B cell (primary cell): ENCODE measurements at regions not wholly inside any gene's neighbourhood (a gene's known extent, or its start where the extent isn't known, plus 50 kb on each side); places are given as distances from the start of the nearest gene placed in this dataset.

Source experiments
- ATAC-seq: fragments of 200-7000 bp; cut with Tn5 transposase; one replicate; pipeline ENCODE4 v1.10.0; 2021; ENCODE audit warnings: low read depth, mild to moderate bottlenecking, moderate number of reproducible peaks, moderate library complexity
- CTCF ChIA-PET: fragments of 350-600 bp; sonication (Branson Sonifier 250); formaldehyde crosslinking; loops from one replicate; lab custom pipeline; 2021; ENCODE audit warnings: antibody characterized with exemption, inconsistent platforms; lab: Charles Lee
- POLR2A ChIA-PET: fragments of 350-600 bp; sonication (Branson Sonifier 250); formaldehyde crosslinking; loops from one replicate; lab custom pipeline; 2021; ENCODE audit warnings: antibody characterized with exemption; lab: Charles Lee
- DNase-seq: peaks from one replicate; pipeline ENCODE4 v3.0.0; 2013
- H2AFZ ChIP-seq: 2 replicates; pipeline ENCODE4 v1.6.1; 2012; ENCODE audit warnings: mild to moderate bottlenecking, low read depth, low read length; ENCODE audit not compliant: insufficient read depth, poor library complexity, severe bottlenecking
- H3K27ac ChIP-seq, 2 donors: 1 replicate in 1 of 2; 2 replicates in 1 of 2; pipeline ENCODE4 v1.5.1; 2012 to 2013; ENCODE audit warnings: low read length in 2 of 2, mild to moderate bottlenecking in 2 of 2, moderate library complexity in 1 of 2
- H3K27me3 ChIP-seq, 4 experiments: fragments of 200-600 bp in 1 of 4; sonication (generic) in 1 of 4; replicated peaks in 1 of 4; 1 replicate in 2 of 4; 2 replicates in 2 of 4; pipeline versions ENCODE4 v1.6.1 to v1.7.0; 2013 to 2016; ENCODE audit warnings: low read length in 3 of 4, mild to moderate bottlenecking in 2 of 4, mixed read lengths in 1 of 4, moderate library complexity in 1 of 4; ENCODE audit not compliant: insufficient read depth in 4 of 4, control insufficient read depth in 3 of 4; ENCODE audit errors: control extremely low read depth in 1 of 4
- H3K36me3 ChIP-seq, 2 experiments: replicated peaks in 1 of 2; 1 replicate in 1 of 2; 2 replicates in 1 of 2; pipeline versions ENCODE4 v1.6.1 to v1.7.1; 2013; ENCODE audit warnings: low read length in 1 of 2; ENCODE audit not compliant: insufficient read depth in 2 of 2, control insufficient read depth in 1 of 2; ENCODE audit errors: control extremely low read depth in 1 of 2, extremely low read depth in 1 of 2
- H3K4me1 ChIP-seq, 2 donors: fragments of 200-600 bp in 1 of 2; sonication (generic) in 1 of 2; 1 replicate in 1 of 2; 2 replicates in 1 of 2; pipeline versions ENCODE4 v1.5.1 to v1.6.1; 2013 to 2017; ENCODE audit warnings: low read length in 2 of 2; ENCODE audit not compliant: control insufficient read depth in 2 of 2, insufficient read depth in 2 of 2
- H3K4me2 ChIP-seq: replicated peaks from 2 replicates; pipeline ENCODE3; 2012; ENCODE audit warnings: mild to moderate bottlenecking, low read depth, low read length; ENCODE audit not compliant: poor library complexity, severe bottlenecking
- H3K4me3 ChIP-seq, 5 experiments: fragments of 200-600 bp in 1 of 5; sonication (generic) in 1 of 5; 1 replicate in 3 of 5; 2 replicates in 2 of 5; pipeline versions ENCODE4 v1.5.1 to v1.7.0; 2011 to 2016; ENCODE audit warnings: low read length in 4 of 5, mild to moderate bottlenecking in 4 of 5, low read depth in 2 of 5, control low read depth in 1 of 5, moderate library complexity in 1 of 5; ENCODE audit not compliant: insufficient read depth in 1 of 5; ENCODE audit errors: control extremely low read depth in 1 of 5, extremely low read depth in 1 of 5
- H3K79me2 ChIP-seq: fragments of 200-600 bp; sonication (generic); one replicate; pipeline ENCODE4 v1.6.0; 2016; ENCODE audit warnings: low read length; ENCODE audit not compliant: control insufficient read depth, insufficient read depth
- H3K9ac ChIP-seq: fragments of 200-600 bp; sonication (generic); 2 replicates; pipeline ENCODE4 v1.6.1; 2017; ENCODE audit warnings: mild to moderate bottlenecking, low read length, moderate library complexity
- H3K9me3 ChIP-seq, 3 donors: one replicate each; pipeline versions ENCODE4 v1.6.1 to v1.7.1; 2013; ENCODE audit warnings: low read length in 2 of 3; ENCODE audit not compliant: control insufficient read depth in 2 of 3, insufficient read depth in 1 of 3; ENCODE audit errors: control extremely low read depth in 1 of 3
- H4K20me1 ChIP-seq: 2 replicates; pipeline ENCODE4 v1.6.0; 2012; ENCODE audit warnings: mild to moderate bottlenecking, low read length; ENCODE audit not compliant: insufficient read depth, control insufficient read depth, poor library complexity, severe bottlenecking
- H3K27ac Mint-ChIP-seq: one replicate; pipeline ENCODE4 v1.8.0; 2021; ENCODE audit warnings: mixed read lengths
- H3K27me3 Mint-ChIP-seq: one replicate; pipeline ENCODE4 v1.8.0; 2021; ENCODE audit warnings: mixed read lengths
- H3K4me1 Mint-ChIP-seq: one replicate; pipeline ENCODE4 v1.8.0; 2021; ENCODE audit warnings: mixed read lengths
- H3K4me3 Mint-ChIP-seq: one replicate; pipeline ENCODE4 v1.8.0; 2021; ENCODE audit warnings: mixed read lengths
- H3K9me3 Mint-ChIP-seq: one replicate; pipeline ENCODE4 v1.8.0; 2022; ENCODE audit warnings: mixed read lengths; ENCODE audit not compliant: insufficient read depth
- EZH2 ChIP-seq: IDR thresholded peaks from 2 replicates; pipeline ENCODE4 v1.6.1; 2012; ENCODE audit warnings: borderline replicate concordance, low read depth, mild to moderate bottlenecking, moderate library complexity, low read length; ENCODE audit not compliant: insufficient read depth, poor library complexity, severe bottlenecking
- WGBS: methylation state at CpG from one replicate; pipeline ENCODE4 v1.1.5; 2013; ENCODE audit warnings: missing lambda C conversion rate; ENCODE audit not compliant: insufficient coverage; 5-methylcytosine and 5-hydroxymethylcytosine counted together
- intact Hi-C: fragments of 100-400 bp; cut with micrococcal nuclease; formaldehyde crosslinking; loops from one replicate; pipeline ENCODE4 v1.10.0; 2022
- TF ChIP-seq, protein P1 (sequence below): fragments of 200-600 bp; IDR thresholded peaks from one replicate; pipeline ENCODE4 v1.8.0; 2022; ENCODE audit warnings: antibody characterized with exemption, mild to moderate bottlenecking

DNA sequence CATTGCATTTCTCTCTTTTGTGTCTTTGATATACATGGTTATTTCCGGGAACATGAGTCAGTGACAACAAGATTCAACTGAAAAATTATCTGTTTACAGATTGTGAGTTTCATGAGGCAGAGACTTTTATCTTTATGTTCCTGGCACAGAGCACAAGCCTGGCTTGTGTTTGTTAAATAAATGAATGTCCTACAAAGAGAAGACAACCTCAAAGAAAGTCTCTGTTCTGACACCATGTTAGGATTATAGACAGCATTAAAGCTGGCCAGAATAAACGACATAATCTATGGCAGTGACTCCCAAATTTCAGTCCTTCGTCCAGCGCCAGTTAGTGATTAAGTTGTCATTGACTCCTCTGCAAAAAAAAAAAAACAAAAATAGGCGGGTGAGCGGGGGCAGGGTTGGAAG is 97.4 kb upstream of the DNAJC10 start:
- Mint-ChIP-seq H3K4me3 (no peak overlapping the region), H3K27me3 (peaks cover 7% of the 10 kb centered on the region), H3K27ac (no peak overlapping the region), H3K4me1 (no peaks in the 10 kb centered on the region), H3K9me3 (no peaks in the 10 kb centered on the region)
- TF ChIP-seq, protein P1, sequence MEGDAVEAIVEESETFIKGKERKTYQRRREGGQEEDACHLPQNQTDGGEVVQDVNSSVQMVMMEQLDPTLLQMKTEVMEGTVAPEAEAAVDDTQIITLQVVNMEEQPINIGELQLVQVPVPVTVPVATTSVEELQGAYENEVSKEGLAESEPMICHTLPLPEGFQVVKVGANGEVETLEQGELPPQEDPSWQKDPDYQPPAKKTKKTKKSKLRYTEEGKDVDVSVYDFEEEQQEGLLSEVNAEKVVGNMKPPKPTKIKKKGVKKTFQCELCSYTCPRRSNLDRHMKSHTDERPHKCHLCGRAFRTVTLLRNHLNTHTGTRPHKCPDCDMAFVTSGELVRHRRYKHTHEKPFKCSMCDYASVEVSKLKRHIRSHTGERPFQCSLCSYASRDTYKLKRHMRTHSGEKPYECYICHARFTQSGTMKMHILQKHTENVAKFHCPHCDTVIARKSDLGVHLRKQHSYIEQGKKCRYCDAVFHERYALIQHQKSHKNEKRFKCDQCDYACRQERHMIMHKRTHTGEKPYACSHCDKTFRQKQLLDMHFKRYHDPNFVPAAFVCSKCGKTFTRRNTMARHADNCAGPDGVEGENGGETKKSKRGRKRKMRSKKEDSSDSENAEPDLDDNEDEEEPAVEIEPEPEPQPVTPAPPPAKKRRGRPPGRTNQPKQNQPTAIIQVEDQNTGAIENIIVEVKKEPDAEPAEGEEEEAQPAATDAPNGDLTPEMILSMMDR, result no peak
- no peak for TF ChIP-seq EZH2
- Histone ChIP-seq H3K79me2 (no peaks in the 10 kb centered on the region), H3K4me3 (no peak overlapping the region), H2AFZ (no peak overlapping the region), H3K27ac (no peak overlapping the region), H3K27me3 (no peaks in the 10 kb centered on the region), H3K9me3 (no peaks in the 10 kb centered on the region), H3K4me1 (no peaks in the 10 kb centered on the region), H3K4me2 (no peak overlapping the region), H4K20me1 (no peaks in the 10 kb centered on the region), H3K9ac (no peak overlapping the region), H3K36me3 (no peaks in the 10 kb centered on the region)
- ATAC-seq (no peak), DNase-seq (no peak)
- POLR2A ChIA-PET, result no interaction called here
- intact Hi-C loops, result no loop called here
- CTCF ChIA-PET, result no interaction called here
- WGBS, result no CpG with 5 or more reads among the region's 6 CpGs

DNA sequence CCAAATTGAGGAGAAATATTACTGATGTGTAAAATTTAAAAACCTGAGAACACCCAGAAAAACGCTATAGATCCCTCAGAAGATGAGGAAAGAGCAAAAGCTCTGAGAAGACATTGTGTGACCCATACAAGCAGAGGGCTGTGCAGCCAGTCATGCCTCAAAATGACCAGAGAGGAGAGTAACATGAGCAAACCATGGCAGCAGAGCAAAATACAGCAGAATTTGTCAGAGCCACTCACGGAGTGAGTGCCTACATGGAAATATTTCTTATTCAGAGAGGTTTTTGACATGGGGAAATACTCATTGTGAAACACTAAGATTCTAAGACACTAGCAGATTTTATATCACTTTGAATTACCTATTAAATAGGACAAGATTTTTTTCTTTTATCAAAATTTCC is 96.8 kb upstream of the DNAJC10 start:
- Mint-ChIP-seq H3K9me3 (no peaks in the 10 kb centered on the region), H3K27ac (no peak overlapping the region), H3K4me1 (no peaks in the 10 kb centered on the region), H3K27me3 (peaks cover 7% of the 10 kb centered on the region), H3K4me3 (no peak overlapping the region)
- no peak overlapping the region for H2AFZ ChIP-seq
- DNase-seq (no peak), ATAC-seq (no peak)
- WGBS, result 83% methylated on average over 1 of the region's 2 CpGs
- TF ChIP-seq, protein P1, result no peak
- TF ChIP-seq EZH2, result no peak
- H3K79me2 ChIP-seq, result no peaks in the 10 kb centered on the region
- no peaks in the 10 kb centered on the region for H3K27me3 ChIP-seq
- no peaks in the 10 kb centered on the region for H3K36me3 ChIP-seq
- no peak overlapping the region for H3K9ac ChIP-seq
- H3K4me3 ChIP-seq, result no peak overlapping the region
- ChIA-PET CTCF (no interaction called here), POLR2A (no interaction called here)
- intact Hi-C loops, result no loop called here
- H3K4me2 ChIP-seq, result no peak overlapping the region
- no peak overlapping the region for H3K27ac ChIP-seq
- no peaks in the 10 kb centered on the region for H3K4me1 ChIP-seq
- no peaks in the 10 kb centered on the region for H4K20me1 ChIP-seq
- H3K9me3 ChIP-seq, result no peaks in the 10 kb centered on the region
